Loucy (cell line): ENCODE measurements at regions not wholly inside any gene's neighbourhood (a gene's known extent, or its start where the extent isn't known, plus 50 kb on each side); places are given as distances from the start of the nearest gene placed in this dataset.

ENCODE experiments used
- H2AFZ ChIP-seq: fragments of 200-600 bp; sonication (generic); 2 replicates; pipeline ENCODE4 v1.6.0; 2016; ENCODE audit warnings: antibody characterized with exemption, mild to moderate bottlenecking, low read length, moderate library complexity
- H3F3A ChIP-seq: fragments of 200-600 bp; 2 replicates; pipeline ENCODE4 v1.6.0; 2016; ENCODE audit warnings: antibody characterized with exemption, low read depth, mild to moderate bottlenecking
- H3K27me3 ChIP-seq: fragments of 200-600 bp; sonication (generic); 2 replicates; pipeline ENCODE4 v1.6.1; 2014; ENCODE audit warnings: low read length, mild to moderate bottlenecking; ENCODE audit not compliant: insufficient read depth, poor library complexity, severe bottlenecking
- H3K36me3 ChIP-seq: fragments of 200-600 bp; sonication (generic); 2 replicates; pipeline ENCODE4 v1.6.1; 2016; ENCODE audit warnings: low read length; ENCODE audit not compliant: insufficient read depth
- H3K4me1 ChIP-seq: fragments of 200-600 bp; sonication (generic); 2 replicates; pipeline ENCODE4 v1.5.1; 2014; ENCODE audit warnings: low read length, mild to moderate bottlenecking; ENCODE audit not compliant: insufficient read depth, poor library complexity, severe bottlenecking
- H3K4me2 ChIP-seq: fragments of 200-600 bp; sonication (generic); 2 replicates; pipeline ENCODE4 v1.6.0; 2014; ENCODE audit warnings: antibody characterized with exemption, low read length, low read depth, mild to moderate bottlenecking; ENCODE audit not compliant: poor library complexity, severe bottlenecking
- H3K4me3 ChIP-seq: fragments of 200-600 bp; sonication (generic); 2 replicates; pipeline ENCODE4 v1.5.1; 2014; ENCODE audit warnings: low read length, mild to moderate bottlenecking, mixed read lengths; ENCODE audit not compliant: poor library complexity, severe bottlenecking
- H3K79me2 ChIP-seq: fragments of 200-600 bp; sonication (generic); 2 replicates; pipeline ENCODE4 v1.6.1; 2014; ENCODE audit warnings: low read length; ENCODE audit not compliant: insufficient read depth
- H3K9ac ChIP-seq: fragments of 200-600 bp; sonication (generic); 2 replicates; pipeline ENCODE4 v1.6.0; 2014; ENCODE audit warnings: mild to moderate bottlenecking, low read depth, low read length, moderate library complexity; ENCODE audit not compliant: poor library complexity, severe bottlenecking
- H3K9me2 ChIP-seq: fragments of 200-600 bp; sonication (generic); replicated peaks from 2 replicates; pipeline ENCODE4 v1.6.1; 2016; ENCODE audit warnings: low read depth, low read length, mixed read lengths
- H3K9me3 ChIP-seq: fragments of 200-600 bp; sonication (generic); 2 replicates; pipeline ENCODE4 v1.6.1; 2014; ENCODE audit warnings: mild to moderate bottlenecking, antibody characterized with exemption, low read length, low read depth; ENCODE audit not compliant: insufficient read depth
- H4K20me1 ChIP-seq: fragments of 200-600 bp; sonication (generic); 2 replicates; pipeline ENCODE4 v1.6.0; 2014; ENCODE audit warnings: antibody characterized with exemption, low read length, mild to moderate bottlenecking; ENCODE audit not compliant: insufficient read depth, poor library complexity, severe bottlenecking
- CTCF ChIP-seq: fragments of 200-600 bp; sonication (generic); conservative IDR thresholded peaks from 2 replicates; pipeline ENCODE4 v1.5.1; 2014; ENCODE audit warnings: mild to moderate bottlenecking, antibody characterized with exemption, low read length
- EZH2phosphoT487 ChIP-seq: fragments of 200-600 bp; IDR thresholded peaks from 2 replicates; pipeline ENCODE4 v1.6.1; 2018; ENCODE audit warnings: antibody characterized with exemption, mild to moderate bottlenecking, moderate library complexity, borderline replicate concordance

GRCh38 chr15:97101572-97101971 lies 771.1 kb downstream of the NR2F2 start:
- H3F3A ChIP-seq, result no peaks in the 10 kb centered on the region
- no peak overlapping the region for H3K4me3 ChIP-seq
- no peaks in the 10 kb centered on the region for H3K79me2 ChIP-seq
- H3K9ac ChIP-seq, result no peak overlapping the region
- no peaks in the 10 kb centered on the region for H3K4me1 ChIP-seq
- H3K9me2 ChIP-seq, result no peaks in the 10 kb centered on the region
- no peak overlapping the region for H2AFZ ChIP-seq
- H3K27me3 ChIP-seq, result no peaks in the 10 kb centered on the region
- H4K20me1 ChIP-seq, result no peaks in the 10 kb centered on the region
- H3K4me2 ChIP-seq, result no peak overlapping the region
- no peaks in the 10 kb centered on the region for H3K9me3 ChIP-seq
- TF ChIP-seq CTCF (no peak), EZH2phosphoT487 (no peak)
- no peaks in the 10 kb centered on the region for H3K36me3 ChIP-seq

GRCh38 chr15:97114900-97115760 lies 784.6 kb downstream of the NR2F2 start:
- H3K9me2 ChIP-seq, result no peaks in the 10 kb centered on the region
- no peaks in the 10 kb centered on the region for H4K20me1 ChIP-seq
- no peaks in the 10 kb centered on the region for H3K79me2 ChIP-seq
- H3K36me3 ChIP-seq, result no peaks in the 10 kb centered on the region
- H2AFZ ChIP-seq, result no peak overlapping the region
- H3K27me3 ChIP-seq, result no peaks in the 10 kb centered on the region
- no peaks in the 10 kb centered on the region for H3F3A ChIP-seq
- no peak for TF ChIP-seq EZH2phosphoT487
- no peak for TF ChIP-seq CTCF
- no peak overlapping the region for H3K4me3 ChIP-seq
- H3K9me3 ChIP-seq, result peaks cover 4% of the 10 kb centered on the region; the same call in 1 of the 2 replicates
- H3K9ac ChIP-seq, result no peak overlapping the region
- no peaks in the 10 kb centered on the region for H3K4me1 ChIP-seq
- H3K4me2 ChIP-seq, result no peak overlapping the region

GRCh38 chr15:97115761-97116070 lies 785.2 kb downstream of the NR2F2 start:
- no peaks in the 10 kb centered on the region for H3F3A ChIP-seq
- no peaks in the 10 kb centered on the region for H3K27me3 ChIP-seq
- no peak overlapping the region for H3K4me2 ChIP-seq
- peaks cover 6% of the 10 kb centered on the region; the same call in 1 of the 2 replicates for H3K9me3 ChIP-seq
- no peaks in the 10 kb centered on the region for H3K9me2 ChIP-seq
- no peaks in the 10 kb centered on the region for H3K79me2 ChIP-seq
- H3K36me3 ChIP-seq, result no peaks in the 10 kb centered on the region
- no peak overlapping the region for H3K4me3 ChIP-seq
- TF ChIP-seq CTCF (no peak), EZH2phosphoT487 (no peak)
- no peaks in the 10 kb centered on the region for H4K20me1 ChIP-seq
- H3K4me1 ChIP-seq, result no peaks in the 10 kb centered on the region
- no peak overlapping the region for H3K9ac ChIP-seq
- H2AFZ ChIP-seq, result no peak overlapping the region
